HG03135 (cell line): ENCODE measurements at regions not wholly inside any gene's neighbourhood (a gene's known extent, or its start where the extent isn't known, plus 50 kb on each side); places are given as distances from the start of the nearest gene placed in this dataset.

Experiments
- ATAC-seq: cut with Tn5 transposase; IDR thresholded peaks from one replicate; pipeline ENCODE4 v1.9.1; 2021; ENCODE audit warnings: mild to moderate bottlenecking, moderate library complexity; ENCODE audit not compliant: unreplicated experiment

DNA sequence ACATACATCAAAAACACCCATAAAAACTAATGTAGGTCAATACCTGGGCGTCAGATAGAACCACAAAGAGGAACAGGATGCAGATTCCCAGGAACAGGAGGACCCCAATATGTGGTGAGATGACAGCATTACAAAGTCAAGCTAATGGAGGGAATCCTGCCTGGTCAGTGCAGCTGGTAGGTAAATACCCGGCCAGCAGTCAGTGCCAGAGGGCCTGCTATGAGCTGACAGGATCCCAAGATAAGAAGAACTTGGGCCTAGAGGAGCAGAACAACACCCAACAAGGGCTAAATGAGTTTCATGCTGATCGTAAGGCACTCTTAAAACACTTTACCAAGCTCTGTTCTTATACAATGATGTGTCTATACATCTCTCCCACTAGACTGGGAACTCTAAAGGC is 61.2 kb upstream of the KCNMB2 start:
- no peak for ATAC-seq

DNA sequence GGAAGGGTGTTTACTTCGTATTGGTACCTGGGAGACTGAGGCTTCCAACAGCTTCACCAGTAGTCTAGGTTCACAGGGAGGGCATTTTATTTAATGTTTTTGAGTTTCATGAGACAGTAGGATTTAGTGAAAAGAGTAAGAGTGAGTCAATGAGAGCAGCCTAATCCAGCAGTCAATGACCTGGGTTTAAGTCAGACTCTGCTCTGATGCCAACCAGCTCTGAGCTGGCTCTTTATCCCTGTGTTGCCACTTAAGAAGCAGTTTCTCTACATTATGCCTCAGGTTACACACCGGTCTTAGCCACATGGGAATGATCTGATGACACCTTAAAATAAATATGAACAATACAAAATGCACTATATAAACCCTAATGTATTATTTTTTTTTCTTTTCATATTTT is 59.4 kb upstream of the KCNMB2 start:
- ATAC-seq, result no peak

DNA sequence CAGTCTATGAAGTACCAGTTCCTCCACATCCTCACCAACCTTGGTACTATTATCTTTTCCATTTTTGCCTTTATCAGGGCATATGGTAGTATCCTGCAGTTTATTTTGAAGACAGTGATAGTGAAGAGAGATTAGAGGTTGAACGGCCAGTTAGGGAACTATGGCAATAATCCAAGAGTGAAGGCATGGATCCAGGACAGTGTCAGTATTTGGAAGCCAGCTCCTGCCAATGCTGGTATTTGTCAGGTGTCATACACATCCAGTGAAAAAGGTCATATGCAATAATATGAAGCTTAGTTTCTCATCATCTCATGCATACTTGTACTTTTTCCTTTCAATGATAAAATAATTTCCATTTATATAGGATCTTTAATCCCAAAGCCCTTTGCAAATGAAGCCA is 56.8 kb upstream of the KCNMB2 start:
- ATAC-seq, result no peak

GRCh38 chr3:178479860-178480259 is 56.4 kb upstream of the KCNMB2 start:
- no peak for ATAC-seq

DNA sequence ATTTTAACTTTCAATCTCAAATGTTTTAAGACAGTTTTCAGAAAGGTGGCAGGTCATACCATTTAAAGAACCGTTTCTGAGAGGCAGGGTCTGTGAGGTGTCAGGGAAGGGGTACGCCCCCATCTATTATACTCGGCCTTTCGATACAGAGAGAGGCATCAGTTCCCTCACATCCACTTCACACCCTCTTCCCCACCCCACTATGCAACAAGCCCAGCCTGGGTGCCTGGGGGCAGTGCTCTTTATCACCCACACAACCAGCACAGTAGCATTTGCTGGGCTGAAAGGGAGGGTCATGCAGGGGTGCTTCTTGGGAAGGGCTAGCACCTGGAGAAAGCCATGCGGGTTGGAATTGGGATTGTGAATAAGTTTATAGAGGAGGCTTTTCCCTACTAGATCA is 56.0 kb upstream of the KCNMB2 start:
- ATAC-seq, result no peak

DNA sequence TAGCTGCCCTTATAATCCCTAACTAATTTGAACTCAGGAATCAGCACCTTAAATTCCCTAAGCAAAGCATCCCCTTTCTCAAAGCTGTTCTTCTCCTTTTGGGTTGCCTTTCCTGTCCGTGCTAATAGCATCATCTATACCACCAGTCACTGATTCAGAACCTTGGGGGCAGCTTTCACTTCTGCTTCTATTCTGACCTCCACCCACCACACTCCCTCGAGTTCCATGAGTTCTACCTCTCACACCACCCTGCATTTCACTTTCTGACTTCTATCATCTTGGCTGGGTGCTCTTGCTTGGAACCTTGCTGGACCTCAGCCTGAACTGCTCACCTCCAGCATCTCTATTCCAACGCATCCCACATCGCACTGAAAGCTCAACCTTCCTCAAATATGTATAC is 55.4 kb upstream of the KCNMB2 start:
- peak; percentile 99 for ATAC-seq

DNA sequence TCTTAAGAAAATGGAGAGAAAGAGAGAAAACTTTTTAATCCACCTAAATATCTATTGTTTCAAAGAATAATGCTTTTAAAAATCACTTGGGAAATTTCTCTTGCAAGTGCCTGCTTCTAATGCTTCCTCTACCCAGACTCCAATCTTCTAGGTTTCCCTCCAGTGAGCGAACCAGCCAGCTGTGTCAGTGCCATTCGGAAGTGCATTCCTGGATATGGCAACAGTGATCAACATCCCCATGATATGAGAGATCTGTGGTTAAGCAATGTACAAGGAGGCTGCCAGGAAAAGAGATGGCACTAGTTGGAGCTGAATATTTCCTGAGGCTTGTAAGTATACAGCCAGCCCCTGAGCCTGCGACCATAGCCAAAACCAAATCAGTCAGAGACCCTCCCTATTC is 53.3 kb upstream of the KCNMB2 start:
- ATAC-seq, result no peak

- ATAC-seq, result no peak
These were observed 52.5 kb upstream of the KCNMB2 start for GRCh38 chr3:178483704-178484103.

- ATAC-seq, result no peak
These were observed 50.5 kb upstream of the KCNMB2 start for GRCh38 chr3:178485756-178486155.
